GM12874 (cell line): ENCODE measurements at regions not wholly inside any gene's neighbourhood (a gene's known extent, or its start where the extent isn't known, plus 50 kb on each side); places are given as distances from the start of the nearest gene placed in this dataset.

ENCODE experiments used
- CTCF ChIP-seq: IDR thresholded peaks from 2 replicates; pipeline ENCODE4 v1.5.1; 2011; ENCODE audit warnings: low read depth, mild to moderate bottlenecking, control low read depth, low read length, moderate library complexity; ENCODE audit not compliant: insufficient read depth

- TF ChIP-seq CTCF, result no peak
These were observed 281.2 kb upstream of the DEFB112 start for GRCh38 chr6:50330963-50331362.

GRCh38 chr6:50333696-50334095 lies 284.0 kb upstream of the DEFB112 start:
- TF ChIP-seq CTCF, result no peak

GRCh38 chr6:50337532-50338122 lies 287.9 kb upstream of the DEFB112 start:
- no peak for TF ChIP-seq CTCF

- TF ChIP-seq CTCF, result no peak
These were observed 303.9 kb upstream of the DEFB112 start for GRCh38 chr6:50353603-50354002.

GRCh38 chr6:50358113-50358512 lies 308.4 kb upstream of the DEFB112 start:
- no peak for TF ChIP-seq CTCF

- no peak for TF ChIP-seq CTCF
These were observed 312.1 kb upstream of the DEFB112 start for GRCh38 chr6:50361641-50362331.

- no peak for TF ChIP-seq CTCF
These were observed 313.0 kb upstream of the DEFB112 start for GRCh38 chr6:50362706-50363105.

GRCh38 chr6:50369996-50370395 lies 320.3 kb upstream of the DEFB112 start:
- TF ChIP-seq CTCF, result no peak
